Chondrocyte (in vitro differentiated cells): ENCODE measurements at regions not wholly inside any gene's neighbourhood (a gene's known extent, or its start where the extent isn't known, plus 50 kb on each side); places are given as distances from the start of the nearest gene placed in this dataset.

Experiments
- DNase-seq: peaks from one replicate; pipeline ENCODE4 v3.0.0; 2021; ENCODE audit warnings: mixed read lengths, low spot score
- H3K27ac Mint-ChIP-seq: one replicate; pipeline ENCODE4 v1.8.0; 2021; ENCODE audit warnings: mild to moderate bottlenecking, moderate library complexity, mixed read lengths; ENCODE audit not compliant: unreplicated experiment
- H3K27me3 Mint-ChIP-seq: 2 replicates; pipeline ENCODE4 v1.8.0; 2021; ENCODE audit warnings: low read depth, mixed read lengths
- H3K36me3 Mint-ChIP-seq: 2 replicates; pipeline ENCODE4 v1.8.0; 2021; ENCODE audit warnings: low read depth, mixed read lengths
- H3K4me1 Mint-ChIP-seq: 2 replicates; pipeline ENCODE4 v1.8.0; 2021; ENCODE audit warnings: low read depth, mild to moderate bottlenecking, mixed read lengths
- H3K4me3 Mint-ChIP-seq: one replicate; pipeline ENCODE4 v1.8.0; 2021; ENCODE audit warnings: mild to moderate bottlenecking, moderate library complexity, mixed read lengths; ENCODE audit not compliant: unreplicated experiment
- H3K9me3 Mint-ChIP-seq: 2 replicates; pipeline ENCODE4 v1.8.0; 2021; ENCODE audit warnings: low read depth, mixed read lengths
- CTCF ChIP-seq: fragments of 200-600 bp; sonication (generic); IDR thresholded peaks from 2 replicates; pipeline ENCODE4 v1.5.0; 2021; ENCODE audit warnings: antibody characterized with exemption, mild to moderate bottlenecking, moderate library complexity

GRCh38 chr18:70489986-70490933 is 201.4 kb downstream of the SOCS6 start:
- H3K36me3 Mint-ChIP-seq, result no peaks in the 10 kb centered on the region
- DNase-seq, result no peak
- H3K4me1 Mint-ChIP-seq, result no peaks in the 10 kb centered on the region
- H3K9me3 Mint-ChIP-seq, result no peaks in the 10 kb centered on the region
- H3K4me3 Mint-ChIP-seq, result no peak overlapping the region
- TF ChIP-seq CTCF, result peak; percentile 87
- H3K27ac Mint-ChIP-seq, result no peak overlapping the region
- H3K27me3 Mint-ChIP-seq, result peaks cover 21% of the 10 kb centered on the region

- no peak for DNase-seq
- TF ChIP-seq CTCF, result no peak
- Mint-ChIP-seq H3K27me3 (peaks cover 24% of the 10 kb centered on the region), H3K9me3 (no peaks in the 10 kb centered on the region), H3K36me3 (no peaks in the 10 kb centered on the region), H3K27ac (no peak overlapping the region), H3K4me3 (no peak overlapping the region), H3K4me1 (no peaks in the 10 kb centered on the region)
These were observed 200.7 kb downstream of the SOCS6 start for GRCh38 chr18:70489571-70489970.

GRCh38 chr18:70469916-70470315 is 181.1 kb downstream of the SOCS6 start:
- no peak for DNase-seq
- H3K4me1 Mint-ChIP-seq, result no peaks in the 10 kb centered on the region
- H3K36me3 Mint-ChIP-seq, result no peaks in the 10 kb centered on the region
- TF ChIP-seq CTCF, result no peak
- H3K9me3 Mint-ChIP-seq, result no peaks in the 10 kb centered on the region
- H3K27me3 Mint-ChIP-seq, result peaks cover 4% of the 10 kb centered on the region
- no peak overlapping the region for H3K4me3 Mint-ChIP-seq
- H3K27ac Mint-ChIP-seq, result no peak overlapping the region

GRCh38 chr18:70468861-70469547 is 180.2 kb downstream of the SOCS6 start:
- no peak for TF ChIP-seq CTCF
- DNase-seq, result no peak
- Mint-ChIP-seq H3K4me3 (no peak overlapping the region), H3K4me1 (peaks cover 9% of the 10 kb centered on the region), H3K9me3 (no peaks in the 10 kb centered on the region), H3K27ac (no peak overlapping the region), H3K36me3 (no peaks in the 10 kb centered on the region), H3K27me3 (peaks cover 3% of the 10 kb centered on the region)

GRCh38 chr18:70464343-70465114 is 175.7 kb downstream of the SOCS6 start:
- peaks cover 9% of the 10 kb centered on the region for H3K4me1 Mint-ChIP-seq
- peak overlapping the region; percentile 75 for H3K4me3 Mint-ChIP-seq
- peak overlapping the region; percentile 46 for H3K27ac Mint-ChIP-seq
- no peak for DNase-seq
- peaks cover 11% of the 10 kb centered on the region for H3K27me3 Mint-ChIP-seq
- H3K9me3 Mint-ChIP-seq, result no peaks in the 10 kb centered on the region
- peak; percentile 70 for TF ChIP-seq CTCF
- H3K36me3 Mint-ChIP-seq, result no peaks in the 10 kb centered on the region
